ENCODE measurements at regions not wholly inside any gene's neighbourhood (a gene's known extent, or its start where the extent isn't known, plus 50 kb on each side); places are given as distances from the start of the nearest gene placed in this dataset.
"Not testable (repeated sequence)": the region's sequence is repeated elsewhere in the genome, so short reads cannot be mapped to it uniquely, and the experiment has no call there.

DNA sequence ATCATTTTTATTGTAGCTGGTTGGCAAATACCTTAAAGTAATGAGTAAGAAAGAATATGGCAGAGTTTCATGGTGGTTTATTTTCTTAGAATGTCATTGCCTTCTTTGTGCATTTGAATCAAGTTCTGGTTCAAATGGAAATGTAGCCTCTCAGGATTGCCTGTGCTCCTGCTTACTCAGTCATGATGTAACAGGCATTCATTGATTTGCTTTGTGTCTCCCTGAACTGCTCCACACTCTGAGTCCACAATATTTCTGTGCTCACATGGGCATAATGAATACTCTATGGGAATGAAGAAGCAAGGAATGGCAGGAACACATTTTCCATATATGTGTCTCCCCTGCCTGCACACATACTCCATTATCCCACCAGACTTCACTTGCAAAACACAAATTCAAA is 1143.8 kb downstream of the KHDRBS2 start:
- not testable (repeated sequence) for TF ChIP-seq ZNF274 (IDR thresholded peaks at IDR 0.05; ENCODE audit: insufficient read depth, insufficient read length); DPF2 (IDR thresholded peaks at IDR 0.05); SIN3A (IDR thresholded peaks at IDR 0.05; ENCODE audit: low read depth, low read length); ETV6 (conservative IDR thresholded peaks at IDR 0.05 in 1 of 2, IDR thresholded peaks at IDR 0.05 in 1 of 2; ENCODE audit: borderline replicate concordance in 1 of 2, low read depth in 1 of 2); EP300 (IDR thresholded peaks at IDR 0.05; ENCODE audit: borderline replicate concordance in 1 of 2, control insufficient read depth in 1 of 2, low read depth in 2 of 2, low read length in 2 of 2); POLR2A (IDR thresholded peaks at IDR 0.05; ENCODE audit: low read depth, low read length); ZZZ3 (IDR thresholded peaks at IDR 0.05; ENCODE audit: control insufficient read depth, insufficient read length, low read depth); BHLHE40 (IDR thresholded peaks at IDR 0.05; ENCODE audit: borderline replicate concordance in 1 of 2, low read depth in 2 of 2, low read length in 1 of 2); MYC (IDR thresholded peaks at IDR 0.05; ENCODE audit: insufficient read depth, insufficient read length, insufficient replicate concordance, low read length, severe bottlenecking); MYB (IDR thresholded peaks at IDR 0.05; ENCODE audit: borderline replicate concordance, low read depth, low read length)
- TF ChIP-seq, protein P1, sequence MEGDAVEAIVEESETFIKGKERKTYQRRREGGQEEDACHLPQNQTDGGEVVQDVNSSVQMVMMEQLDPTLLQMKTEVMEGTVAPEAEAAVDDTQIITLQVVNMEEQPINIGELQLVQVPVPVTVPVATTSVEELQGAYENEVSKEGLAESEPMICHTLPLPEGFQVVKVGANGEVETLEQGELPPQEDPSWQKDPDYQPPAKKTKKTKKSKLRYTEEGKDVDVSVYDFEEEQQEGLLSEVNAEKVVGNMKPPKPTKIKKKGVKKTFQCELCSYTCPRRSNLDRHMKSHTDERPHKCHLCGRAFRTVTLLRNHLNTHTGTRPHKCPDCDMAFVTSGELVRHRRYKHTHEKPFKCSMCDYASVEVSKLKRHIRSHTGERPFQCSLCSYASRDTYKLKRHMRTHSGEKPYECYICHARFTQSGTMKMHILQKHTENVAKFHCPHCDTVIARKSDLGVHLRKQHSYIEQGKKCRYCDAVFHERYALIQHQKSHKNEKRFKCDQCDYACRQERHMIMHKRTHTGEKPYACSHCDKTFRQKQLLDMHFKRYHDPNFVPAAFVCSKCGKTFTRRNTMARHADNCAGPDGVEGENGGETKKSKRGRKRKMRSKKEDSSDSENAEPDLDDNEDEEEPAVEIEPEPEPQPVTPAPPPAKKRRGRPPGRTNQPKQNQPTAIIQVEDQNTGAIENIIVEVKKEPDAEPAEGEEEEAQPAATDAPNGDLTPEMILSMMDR (IDR thresholded peaks at IDR 0.05 in 2 of 3, conservative IDR thresholded peaks at IDR 0.05 in 1 of 3; ENCODE audit: control insufficient read depth in 2 of 3, extremely low read depth in 1 of 3, insufficient read depth in 1 of 3, low read depth in 3 of 3, low read length in 3 of 3) = not testable (repeated sequence)
- TF ChIP-seq, protein P2, sequence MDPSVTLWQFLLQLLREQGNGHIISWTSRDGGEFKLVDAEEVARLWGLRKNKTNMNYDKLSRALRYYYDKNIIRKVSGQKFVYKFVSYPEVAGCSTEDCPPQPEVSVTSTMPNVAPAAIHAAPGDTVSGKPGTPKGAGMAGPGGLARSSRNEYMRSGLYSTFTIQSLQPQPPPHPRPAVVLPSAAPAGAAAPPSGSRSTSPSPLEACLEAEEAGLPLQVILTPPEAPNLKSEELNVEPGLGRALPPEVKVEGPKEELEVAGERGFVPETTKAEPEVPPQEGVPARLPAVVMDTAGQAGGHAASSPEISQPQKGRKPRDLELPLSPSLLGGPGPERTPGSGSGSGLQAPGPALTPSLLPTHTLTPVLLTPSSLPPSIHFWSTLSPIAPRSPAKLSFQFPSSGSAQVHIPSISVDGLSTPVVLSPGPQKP (IDR thresholded peaks at IDR 0.05; ENCODE audit: low read depth, low read length) = not testable (repeated sequence)
- TF ChIP-seq, protein P3, sequence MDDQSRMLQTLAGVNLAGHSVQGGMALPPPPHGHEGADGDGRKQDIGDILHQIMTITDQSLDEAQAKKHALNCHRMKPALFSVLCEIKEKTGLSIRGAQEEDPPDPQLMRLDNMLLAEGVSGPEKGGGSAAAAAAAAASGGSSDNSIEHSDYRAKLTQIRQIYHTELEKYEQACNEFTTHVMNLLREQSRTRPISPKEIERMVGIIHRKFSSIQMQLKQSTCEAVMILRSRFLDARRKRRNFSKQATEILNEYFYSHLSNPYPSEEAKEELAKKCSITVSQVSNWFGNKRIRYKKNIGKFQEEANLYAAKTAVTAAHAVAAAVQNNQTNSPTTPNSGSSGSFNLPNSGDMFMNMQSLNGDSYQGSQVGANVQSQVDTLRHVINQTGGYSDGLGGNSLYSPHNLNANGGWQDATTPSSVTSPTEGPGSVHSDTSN (IDR thresholded peaks at IDR 0.05; ENCODE audit: insufficient replicate concordance, low read depth, low read length) = not testable (repeated sequence)
- TF ChIP-seq, protein P4, sequence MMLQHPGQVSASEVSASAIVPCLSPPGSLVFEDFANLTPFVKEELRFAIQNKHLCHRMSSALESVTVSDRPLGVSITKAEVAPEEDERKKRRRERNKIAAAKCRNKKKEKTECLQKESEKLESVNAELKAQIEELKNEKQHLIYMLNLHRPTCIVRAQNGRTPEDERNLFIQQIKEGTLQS (IDR thresholded peaks at IDR 0.05; ENCODE audit: borderline replicate concordance, extremely low read depth, low read depth, low read length) = not testable (repeated sequence)
